ENCODE measurements at regions not wholly inside any gene's neighbourhood (a gene's known extent, or its start where the extent isn't known, plus 50 kb on each side); places are given as distances from the start of the nearest gene placed in this dataset.

DNA sequence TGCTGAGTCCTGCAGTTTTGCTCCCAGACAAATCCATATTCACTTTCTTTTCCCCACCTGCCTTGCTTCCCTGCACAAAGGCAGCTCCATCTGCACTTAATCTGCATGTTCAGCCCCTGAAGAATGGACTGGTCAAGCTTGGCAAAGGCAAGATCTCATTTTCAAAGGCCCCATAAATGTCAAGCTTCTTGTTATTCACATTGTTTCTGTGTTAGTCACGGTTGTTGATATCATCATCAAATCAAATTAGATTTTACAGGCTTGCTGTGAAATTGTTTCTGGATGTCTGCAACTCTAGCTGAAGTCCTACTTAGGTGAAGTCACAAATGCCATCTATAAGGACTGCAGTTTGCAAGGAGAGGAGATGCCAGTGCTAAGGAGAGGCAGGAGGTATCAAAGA is 91.0 kb downstream of the GPAM start:
- TF ChIP-seq POLR2A (IDR thresholded peaks at IDR 0.05): no peak
- TF ChIP-seq CTCF (IDR thresholded peaks at IDR 0.05): no peak
